LoVo (cell line): ENCODE measurements at regions not wholly inside any gene's neighbourhood (a gene's known extent, or its start where the extent isn't known, plus 50 kb on each side); places are given as distances from the start of the nearest gene placed in this dataset.
"Not testable (repeated sequence)": the region's sequence is repeated elsewhere in the genome, so short reads cannot be mapped to it uniquely, and the experiment has no call there.

ENCODE experiments used
- DNase-seq: peaks from one replicate; pipeline ENCODE4 v3.0.0-alpha.2; 2016; ENCODE audit warnings: low spot score

- DNase-seq: no peak
These were observed 2101.7 kb upstream of the PCDH20 start for GRCh38 chr13:63517371-63517770.

- no peak for DNase-seq
These were observed 2100.5 kb upstream of the PCDH20 start for GRCh38 chr13:63516124-63516523.

GRCh38 chr13:63514886-63515285 lies 2099.2 kb upstream of the PCDH20 start:
- DNase-seq: no peak

- no peak for DNase-seq
These were observed 2096.4 kb upstream of the PCDH20 start for GRCh38 chr13:63512095-63512494.

- DNase-seq: no peak
These were observed 2086.1 kb upstream of the PCDH20 start for GRCh38 chr13:63501702-63502101.

- DNase-seq: no peak
These were observed 2082.0 kb upstream of the PCDH20 start for GRCh38 chr13:63497601-63498000.

- DNase-seq: no peak
These were observed 2077.0 kb upstream of the PCDH20 start for GRCh38 chr13:63492604-63493003.

GRCh38 chr13:63490149-63490548 lies 2074.5 kb upstream of the PCDH20 start:
- DNase-seq: no peak

- no peak for DNase-seq
These were observed 2065.7 kb upstream of the PCDH20 start for GRCh38 chr13:63481334-63481733.

- DNase-seq: no peak
These were observed 2057.1 kb upstream of the PCDH20 start for GRCh38 chr13:63472711-63473110.

- DNase-seq: no peak
These were observed 2048.3 kb upstream of the PCDH20 start for GRCh38 chr13:63463782-63464610.

- DNase-seq: no peak
These were observed 2044.9 kb upstream of the PCDH20 start for GRCh38 chr13:63460462-63461090.

GRCh38 chr13:63457186-63457585 lies 2041.5 kb upstream of the PCDH20 start:
- no peak for DNase-seq

- DNase-seq: peak; percentile 23
These were observed 2040.3 kb upstream of the PCDH20 start for GRCh38 chr13:63455938-63456337.

- DNase-seq: no peak
These were observed 2033.9 kb upstream of the PCDH20 start for GRCh38 chr13:63449550-63449949.

- no peak for DNase-seq
These were observed 2033.0 kb upstream of the PCDH20 start for GRCh38 chr13:63448692-63449091.

GRCh38 chr13:63446329-63446728 lies 2030.7 kb upstream of the PCDH20 start:
- no peak for DNase-seq

GRCh38 chr13:63444225-63444624 lies 2028.6 kb upstream of the PCDH20 start:
- DNase-seq: not testable (repeated sequence)

- no peak for DNase-seq
These were observed 2023.3 kb upstream of the PCDH20 start for GRCh38 chr13:63438951-63439350.

- DNase-seq: no peak
These were observed 2020.6 kb upstream of the PCDH20 start for GRCh38 chr13:63436325-63436668.

- no peak for DNase-seq
These were observed 2020.1 kb upstream of the PCDH20 start for GRCh38 chr13:63435667-63436324.

- DNase-seq: no peak
These were observed 2018.0 kb upstream of the PCDH20 start for GRCh38 chr13:63433546-63434150.

- DNase-seq: no peak
These were observed 2011.5 kb upstream of the PCDH20 start for GRCh38 chr13:63427170-63427569.
